GM21576 (cell line): ENCODE measurements at regions not wholly inside any gene's neighbourhood (a gene's known extent, or its start where the extent isn't known, plus 50 kb on each side); places are given as distances from the start of the nearest gene placed in this dataset.
A peak's percentile ranks its signal among the peaks of the same experiment; 100 is the strongest.

Source experiments
- ATAC-seq: cut with Tn5 transposase; IDR thresholded peaks from one replicate; pipeline ENCODE4 v1.9.1; 2021; ENCODE audit warnings: mild to moderate bottlenecking, moderate library complexity; ENCODE audit not compliant: unreplicated experiment

- no peak for ATAC-seq
These were observed 51.0 kb upstream of the DSC1 start for GRCh38 chr18:31213641-31214040.

GRCh38 chr18:31217038-31217849 lies 54.6 kb upstream of the DSC1 start:
- no peak for ATAC-seq

GRCh38 chr18:31218671-31219383 lies 56.2 kb upstream of the DSC1 start:
- no peak for ATAC-seq

- no peak for ATAC-seq
These were observed 56.7 kb upstream of the DSC1 start for GRCh38 chr18:31219395-31219794.

- ATAC-seq: no peak
These were observed 60.7 kb upstream of the DSC1 start for GRCh38 chr18:31223371-31223770.

- ATAC-seq: no peak
These were observed 63.0 kb upstream of the DSC1 start for GRCh38 chr18:31225668-31226067.

- no peak for ATAC-seq
These were observed 65.0 kb upstream of the DSC1 start for GRCh38 chr18:31227497-31228229.

GRCh38 chr18:31229829-31230228 lies 67.2 kb upstream of the DSC1 start:
- ATAC-seq: no peak

- ATAC-seq: peak; percentile 57
These were observed 67.8 kb upstream of the DSC1 start for GRCh38 chr18:31230495-31230894.

- no peak for ATAC-seq
These were observed 69.4 kb upstream of the DSC1 start for GRCh38 chr18:31232013-31232412.

- no peak for ATAC-seq
These were observed 70.2 kb upstream of the DSC1 start for GRCh38 chr18:31232775-31233424.

- no peak for ATAC-seq
These were observed 71.1 kb upstream of the DSC1 start for GRCh38 chr18:31233621-31234275.

- ATAC-seq: no peak
These were observed 73.2 kb upstream of the DSC1 start for GRCh38 chr18:31235856-31236255.

- ATAC-seq: no peak
These were observed 74.5 kb upstream of the DSC1 start for GRCh38 chr18:31237142-31237541.

- no peak for ATAC-seq
These were observed 76.5 kb upstream of the DSG1 start for GRCh38 chr18:31241425-31241824.

GRCh38 chr18:31241900-31242409 lies 76.0 kb upstream of the DSG1 start:
- no peak for ATAC-seq

- ATAC-seq: no peak
These were observed 74.0 kb upstream of the DSG1 start for GRCh38 chr18:31243740-31244512.

- no peak for ATAC-seq
These were observed 73.1 kb upstream of the DSG1 start for GRCh38 chr18:31244771-31245394.

- ATAC-seq: no peak
These were observed 72.1 kb upstream of the DSG1 start for GRCh38 chr18:31245820-31246219.
